Sigmoid colon (tissue), 6 donors: ENCODE measurements at regions not wholly inside any gene's neighbourhood (a gene's known extent, or its start where the extent isn't known, plus 50 kb on each side); places are given as distances from the start of the nearest gene placed in this dataset.
A peak's percentile ranks its signal among the peaks of the same experiment; 100 is the strongest.
"Not testable (repeated sequence)": the region's sequence is repeated elsewhere in the genome, so short reads cannot be mapped to it uniquely, and the experiment has no call there.

ENCODE experiments used
- DNase-seq: peaks from one replicate; pipeline ENCODE4 v3.0.0-alpha.2; 2019
- H3K27ac ChIP-seq, 4 donors: fragments of 200-600 bp; sonication (generic); one replicate each; pipeline ENCODE4 v1.5.1; 2016 to 2019; ENCODE audit warnings: mild to moderate bottlenecking in 1 of 4
- H3K27me3 ChIP-seq, 3 donors: fragments of 200-600 bp; sonication (generic); one replicate each; pipeline ENCODE4 v1.5.1; 2019; ENCODE audit warnings: mild to moderate bottlenecking in 1 of 3
- H3K36me3 ChIP-seq, 4 donors: fragments of 200-600 bp; sonication (generic); one replicate each; pipeline ENCODE4 v1.5.1; 2016 to 2019
- H3K4me1 ChIP-seq, 4 donors: fragments of 200-600 bp; sonication (generic); one replicate each; pipeline ENCODE4 v1.5.1; 2017 to 2019
- H3K4me3 ChIP-seq, 4 donors: fragments of 200-600 bp; sonication (generic); one replicate each; pipeline ENCODE4 v1.5.1; 2017 to 2019; ENCODE audit warnings: mild to moderate bottlenecking in 2 of 4, moderate library complexity in 1 of 4
- H3K9me3 ChIP-seq, 4 donors: fragments of 200-600 bp in 3 of 4; sonication (generic) in 3 of 4; one replicate each; pipeline versions ENCODE4 v1.5.1 to v1.6.1; 2013 to 2019
- EP300 ChIP-seq, 4 donors: sonication (generic); formaldehyde crosslinking; IDR thresholded peaks; one replicate each; pipeline ENCODE4 v1.6.1; 2017; ENCODE audit warnings: antibody characterized with exemption in 4 of 4
- POLR2A ChIP-seq, 2 donors: fragments of 450-650 bp; IDR thresholded peaks; one replicate each; pipeline ENCODE4 v1.6.1; 2016; ENCODE audit warnings: antibody characterized with exemption in 2 of 2, mild to moderate bottlenecking in 2 of 2, moderate library complexity in 2 of 2
- POLR2AphosphoS5 ChIP-seq, 4 donors: sonication (generic); formaldehyde crosslinking; IDR thresholded peaks; one replicate each; pipeline ENCODE4 v1.6.1; 2017; ENCODE audit warnings: antibody characterized with exemption in 4 of 4
- WGBS, 2 donors: extraction: QIAGEN DNeasy Blood & Tissue Kit; methylation state at CpG; one replicate each; pipeline ENCODE4 v1.1.7; 2013; 5-methylcytosine and 5-hydroxymethylcytosine counted together
- intact Hi-C: fragments of 100-400 bp; cut with DNase I; formaldehyde crosslinking; loops from one replicate; pipeline ENCODE4 v1.15.1; 2023
- TF ChIP-seq, protein P1 (sequence below), 4 experiments: fragments of 450-650 bp in 3 of 4; fragments of 200-600 bp in 1 of 4; IDR thresholded peaks; one replicate each; pipeline ENCODE4 v1.5.1; 2016 to 2019; ENCODE audit warnings: antibody characterized with exemption in 4 of 4, mild to moderate bottlenecking in 3 of 4, moderate library complexity in 2 of 4
- donor health status: healthy with polysubstance abuse.
- donor health status: healthy.

DNA sequence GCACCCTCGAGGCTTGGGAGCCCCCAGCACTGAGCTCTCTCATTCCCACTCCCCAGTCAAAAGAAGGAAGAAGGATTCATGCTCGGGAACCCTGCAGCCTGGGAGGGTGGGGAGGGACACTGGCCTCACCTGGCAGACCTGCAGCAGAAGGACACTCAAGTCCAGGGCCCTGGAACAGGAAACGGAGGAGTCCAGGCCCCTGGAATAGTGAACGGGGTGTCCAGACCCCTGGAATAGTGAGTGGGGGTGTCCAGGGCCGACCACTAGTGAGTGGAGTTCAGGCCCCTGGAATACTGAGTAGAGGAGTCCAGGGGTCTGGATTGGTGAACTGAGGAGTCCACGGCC lies 292.5 kb downstream of the NDUFA10 start:
- intact Hi-C loops = no loop called here
- peak; percentile 53 for DNase-seq
- Histone ChIP-seq H3K36me3 (no peaks in the 10 kb centered on the region), H3K9me3 (no peaks in the 10 kb centered on the region), H3K27me3 (no peaks in the 10 kb centered on the region), H3K4me1 (peaks cover 0 to 6% (median 0%) of the 10 kb centered on the region in 4 donors), H3K27ac (no peak overlapping the region), H3K4me3 (no peak overlapping the region)
- TF ChIP-seq POLR2AphosphoS5 (IDR thresholded peaks at IDR 0.05) = no peak
- no peak for TF ChIP-seq EP300 (IDR thresholded peaks at IDR 0.05)
- WGBS, 2 donors = 57 to 85% methylated on average over 6 of the region's 6 CpGs

DNA sequence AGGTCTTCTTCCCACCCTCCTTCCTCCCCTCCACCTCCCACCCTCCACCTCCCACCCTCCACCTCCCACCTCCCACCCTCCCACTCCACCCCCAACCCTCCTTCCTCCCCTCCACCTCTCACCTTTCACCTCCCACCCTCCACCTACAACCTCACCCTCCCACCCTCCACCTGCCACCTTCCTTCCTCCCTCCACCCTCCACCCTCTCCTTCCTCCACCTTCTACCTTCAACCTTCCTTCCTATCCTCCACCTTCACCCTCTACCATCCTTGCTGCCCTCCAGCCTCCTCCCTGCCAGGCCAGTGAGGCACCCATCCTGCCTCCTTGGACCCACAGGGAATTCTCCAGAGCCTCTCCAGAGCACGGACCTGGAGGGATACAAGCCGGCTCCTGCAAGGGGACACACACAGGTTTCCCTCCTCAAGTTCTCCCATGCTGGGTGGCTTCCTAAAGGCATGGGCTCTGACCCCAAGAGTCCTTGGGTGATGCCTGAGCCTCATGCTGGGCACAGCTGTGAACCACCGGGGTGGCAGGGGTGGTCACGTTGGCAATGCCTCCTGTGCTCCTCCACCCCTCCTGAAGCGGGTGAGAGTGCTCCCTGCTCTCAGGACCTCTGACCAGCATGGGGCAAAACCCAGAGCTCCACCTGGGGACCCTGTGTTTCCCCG lies 293.0 kb downstream of the NDUFA10 start:
- WGBS, 2 donors = 85 to 94% methylated on average over 6 of the region's 6 CpGs
- no peaks in the 10 kb centered on the region for H3K27me3 ChIP-seq
- H3K9me3 ChIP-seq = no peaks in the 10 kb centered on the region
- peaks cover 0 to 6% (median 0%) of the 10 kb centered on the region in 4 donors for H3K4me1 ChIP-seq
- intact Hi-C loops = no loop called here
- no peak for TF ChIP-seq POLR2A (IDR thresholded peaks at IDR 0.05)
- TF ChIP-seq, protein P1, sequence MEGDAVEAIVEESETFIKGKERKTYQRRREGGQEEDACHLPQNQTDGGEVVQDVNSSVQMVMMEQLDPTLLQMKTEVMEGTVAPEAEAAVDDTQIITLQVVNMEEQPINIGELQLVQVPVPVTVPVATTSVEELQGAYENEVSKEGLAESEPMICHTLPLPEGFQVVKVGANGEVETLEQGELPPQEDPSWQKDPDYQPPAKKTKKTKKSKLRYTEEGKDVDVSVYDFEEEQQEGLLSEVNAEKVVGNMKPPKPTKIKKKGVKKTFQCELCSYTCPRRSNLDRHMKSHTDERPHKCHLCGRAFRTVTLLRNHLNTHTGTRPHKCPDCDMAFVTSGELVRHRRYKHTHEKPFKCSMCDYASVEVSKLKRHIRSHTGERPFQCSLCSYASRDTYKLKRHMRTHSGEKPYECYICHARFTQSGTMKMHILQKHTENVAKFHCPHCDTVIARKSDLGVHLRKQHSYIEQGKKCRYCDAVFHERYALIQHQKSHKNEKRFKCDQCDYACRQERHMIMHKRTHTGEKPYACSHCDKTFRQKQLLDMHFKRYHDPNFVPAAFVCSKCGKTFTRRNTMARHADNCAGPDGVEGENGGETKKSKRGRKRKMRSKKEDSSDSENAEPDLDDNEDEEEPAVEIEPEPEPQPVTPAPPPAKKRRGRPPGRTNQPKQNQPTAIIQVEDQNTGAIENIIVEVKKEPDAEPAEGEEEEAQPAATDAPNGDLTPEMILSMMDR (IDR thresholded peaks at IDR 0.05) = no peak
- TF ChIP-seq EP300 (IDR thresholded peaks at IDR 0.05) = no peak
- TF ChIP-seq POLR2AphosphoS5 (IDR thresholded peaks at IDR 0.05) = no peak
- H3K4me3 ChIP-seq = no peak overlapping the region
- DNase-seq = peak; percentile 48
- H3K27ac ChIP-seq = no peak overlapping the region
- H3K36me3 ChIP-seq = no peaks in the 10 kb centered on the region

DNA sequence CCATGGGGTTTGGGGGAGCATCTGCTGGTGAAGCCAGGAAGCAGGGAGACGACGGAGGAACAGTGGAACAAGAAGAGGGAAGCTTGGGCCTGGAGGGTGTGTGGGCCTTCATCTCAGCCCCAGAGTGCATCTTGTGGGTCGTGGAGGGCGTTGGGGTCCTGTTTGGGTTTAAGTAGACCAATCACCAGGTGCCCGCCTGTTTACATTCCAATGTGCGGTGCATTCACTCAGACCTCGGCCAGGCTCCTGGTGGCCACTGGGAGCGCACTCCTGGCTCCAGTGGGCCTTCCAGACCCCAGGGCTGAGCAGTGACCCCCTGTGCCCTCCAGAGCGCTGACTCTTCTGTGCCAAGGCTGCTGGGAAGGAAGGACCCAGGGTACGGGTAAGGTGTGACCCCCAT lies 293.7 kb downstream of the NDUFA10 start:
- no peak for TF ChIP-seq EP300 (IDR thresholded peaks at IDR 0.05)
- TF ChIP-seq, protein P1 (IDR thresholded peaks at IDR 0.05) = no peak
- TF ChIP-seq POLR2AphosphoS5 (IDR thresholded peaks at IDR 0.05) = no peak
- DNase-seq = no peak
- WGBS, 2 donors = 58 to 80% methylated on average over 10 of the region's 10 CpGs
- H3K4me1 ChIP-seq = peaks cover 0 to 6% (median 0%) of the 10 kb centered on the region in 4 donors
- H3K27ac ChIP-seq = no peak overlapping the region
- intact Hi-C loops = no loop called here
- H3K36me3 ChIP-seq = no peaks in the 10 kb centered on the region
- no peak overlapping the region for H3K4me3 ChIP-seq
- no peaks in the 10 kb centered on the region for H3K27me3 ChIP-seq
- no peaks in the 10 kb centered on the region for H3K9me3 ChIP-seq

DNA sequence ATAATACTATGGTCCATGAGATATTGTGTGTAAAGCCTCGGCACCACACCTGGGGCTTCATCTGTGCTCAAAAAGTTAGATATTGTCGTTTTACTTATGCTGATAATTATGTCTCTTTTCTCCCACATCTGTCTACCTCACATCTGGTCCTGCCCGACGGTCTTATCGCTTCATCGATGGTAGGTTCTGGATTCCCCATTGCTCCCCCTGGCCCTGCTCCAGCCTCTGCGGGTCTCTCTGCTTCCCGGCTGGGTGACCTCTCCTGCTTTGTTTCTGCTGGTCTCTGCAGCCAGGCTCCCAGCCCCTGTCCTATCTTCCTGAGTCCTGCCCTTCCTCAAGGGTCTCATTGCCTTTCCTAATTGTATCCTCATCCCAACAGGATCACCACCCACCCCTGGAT lies 294.2 kb downstream of the NDUFA10 start:
- 74 to 88% methylated on average over 8 of the region's 8 CpGs for WGBS, 2 donors
- Histone ChIP-seq H3K4me1 (peaks cover 0 to 6% (median 2%) of the 10 kb centered on the region in 4 donors), H3K27ac (no peak overlapping the region), H3K27me3 (no peaks in the 10 kb centered on the region), H3K36me3 (no peaks in the 10 kb centered on the region), H3K4me3 (no peak overlapping the region), H3K9me3 (no peaks in the 10 kb centered on the region)
- TF ChIP-seq, protein P1 (IDR thresholded peaks at IDR 0.05) = no peak
- TF ChIP-seq EP300 (IDR thresholded peaks at IDR 0.05) = no peak
- TF ChIP-seq POLR2A (IDR thresholded peaks at IDR 0.05) = no peak
- no peak for TF ChIP-seq POLR2AphosphoS5 (IDR thresholded peaks at IDR 0.05)
- DNase-seq = peak; percentile 4
- intact Hi-C loops = no loop called here

DNA sequence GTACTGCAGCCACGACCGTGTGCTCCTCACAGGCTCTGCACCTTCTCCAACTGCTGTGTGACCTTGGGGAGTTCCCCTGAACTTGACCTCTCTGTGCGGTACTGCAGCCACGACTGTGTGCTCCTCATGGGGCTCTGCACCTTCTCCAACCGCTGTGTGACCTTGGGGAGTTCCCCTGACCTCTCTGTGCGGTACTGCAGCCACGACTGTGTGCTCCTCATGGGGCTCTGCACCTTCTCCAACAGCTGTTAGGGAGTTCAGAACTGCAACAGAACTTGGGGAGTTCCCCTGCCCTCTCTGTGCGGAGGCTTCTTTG lies 294.6 kb downstream of the NDUFA10 start:
- H3K9me3 ChIP-seq, H3K4me3 ChIP-seq, H3K27me3 ChIP-seq, H3K36me3 ChIP-seq, H3K27ac ChIP-seq, intact Hi-C loops, H3K4me1 ChIP-seq: not testable (repeated sequence)
- peak; percentile 6 for DNase-seq
- WGBS, 2 donors = 57 to 71% methylated on average over 8 of the region's 8 CpGs
